HCT116 (cell line): ENCODE measurements at regions not wholly inside any gene's neighbourhood (a gene's known extent, or its start where the extent isn't known, plus 50 kb on each side); places are given as distances from the start of the nearest gene placed in this dataset.

Source experiments
- ATAC-seq: fragments of 200-7000 bp; cut with Tn5 transposase; 2 replicates; pipeline ENCODE4 v1.9.1; 2020; ENCODE audit warnings: mild to moderate bottlenecking, moderate library complexity
- BruUV-seq: library from RNA; stranded (reverse); fragments of 400-500 nt; replicated peaks from 2 replicates; lab custom pipeline; 2021; lab: Mats Ljungman, UMichigan
- CTCF ChIA-PET: fragments of 300-600 bp; sonication (Branson Sonifier 250); formaldehyde crosslinking; loops from one replicate; lab custom pipeline; 2021; ENCODE audit warnings: antibody characterized with exemption; lab: Charles Lee
- POLR2A ChIA-PET: fragments of 300-600, 350-600 bp; sonication (Branson Sonifier 250); formaldehyde crosslinking; loops from one replicate; lab custom pipeline; 2021; ENCODE audit warnings: antibody characterized with exemption; lab: Charles Lee
- RAD21 ChIA-PET, 2 experiments: fragments of 300-600 bp; sonication (Branson Sonifier 250); formaldehyde crosslinking; loops; one replicate each; lab custom pipeline; 2023; ENCODE audit warnings: low total read pairs in 2 of 2; ENCODE audit not compliant: uncharacterized antibody in 2 of 2, unreplicated experiment in 2 of 2, low non-redundant PET in 1 of 2; lab: Charles Lee
- DNase-seq: peaks from one replicate; pipeline ENCODE4 v3.0.0-alpha.2; 2010; ENCODE audit warnings: low read depth, low spot score
- H2AFZ ChIP-seq: fragments of 200-600 bp; shearing (Covaris generic), sonication (generic); 2 replicates; pipeline ENCODE4 v1.6.1; 2017; ENCODE audit warnings: low read depth, mixed run types, mixed read lengths, antibody characterized with exemption, low read length; ENCODE audit not compliant: poor library complexity, severe bottlenecking
- H3K27ac ChIP-seq: 2 replicates; pipeline ENCODE4 v1.5.1; 2012; ENCODE audit warnings: low read depth, low read length
- H3K27me3 ChIP-seq: fragments of 200-600 bp; sonication (generic); 2 replicates; pipeline ENCODE4 v1.6.1; 2016; ENCODE audit warnings: mixed run types, low read length, mixed read lengths; ENCODE audit not compliant: insufficient read depth
- H3K36me3 ChIP-seq, 2 experiments: fragments of 200-500 bp in 1 of 2; fragments of 200-600 bp in 1 of 2; sonication (Bioruptor generic) in 1 of 2; sonication (generic) in 1 of 2; 2 replicates each; pipeline versions ENCODE4 v1.5.1 to v1.6.1; 2014 to 2016; ENCODE audit warnings: low read length in 2 of 2, inconsistent platforms in 1 of 2, mixed read lengths in 1 of 2, mixed run types in 1 of 2; ENCODE audit not compliant: insufficient read depth in 2 of 2, control insufficient read depth in 1 of 2
- H3K4me1 ChIP-seq, 2 experiments: fragments of 200-600 bp in 1 of 2; sonication (generic) in 1 of 2; 2 replicates each; pipeline versions ENCODE4 v1.5.1 to v1.6.1; 2012 to 2017; ENCODE audit warnings: low read length in 2 of 2, inconsistent platforms in 1 of 2, mild to moderate bottlenecking in 1 of 2, mixed read lengths in 1 of 2, mixed run types in 1 of 2, moderate library complexity in 1 of 2; ENCODE audit not compliant: insufficient read depth in 2 of 2, control insufficient read depth in 1 of 2
- H3K4me2 ChIP-seq: fragments of 200-600 bp; sonication (generic); 2 replicates; pipeline ENCODE4 v1.6.1; 2017; ENCODE audit warnings: mixed run types, low read length, mixed read lengths
- H3K4me3 ChIP-seq, 2 experiments: fragments of 200-600 bp in 1 of 2; sonication (generic) in 1 of 2; replicated peaks in 1 of 2; 2 replicates each; pipeline ENCODE4 v1.5.1; 2011 to 2016; ENCODE audit warnings: low read length in 2 of 2, control low read depth in 1 of 2, low read depth in 1 of 2, mild to moderate bottlenecking in 1 of 2, mixed read lengths in 1 of 2, mixed run types in 1 of 2
- H3K79me2 ChIP-seq: fragments of 200-600 bp; sonication (generic); 2 replicates; pipeline ENCODE4 v1.6.1; 2017; ENCODE audit warnings: mild to moderate bottlenecking, mixed run types, low read length, moderate library complexity, mixed read lengths; ENCODE audit not compliant: insufficient read depth
- H3K9ac ChIP-seq: fragments of 200-600 bp; sonication (generic); 2 replicates; pipeline ENCODE4 v1.6.1; 2016; ENCODE audit warnings: low read length, mixed read lengths
- H3K9me2 ChIP-seq: fragments of 200-600 bp; sonication (generic), shearing (Covaris generic); 2 replicates; pipeline ENCODE4 v1.6.1; 2017; ENCODE audit warnings: mixed run types, mild to moderate bottlenecking, moderate library complexity; ENCODE audit not compliant: insufficient read depth
- H3K9me3 ChIP-seq, 2 experiments: fragments of 200-500 bp in 1 of 2; fragments of 200-600 bp in 1 of 2; sonication (Bioruptor generic) in 1 of 2; sonication (generic) in 1 of 2; 2 replicates each; pipeline ENCODE4 v1.6.1; 2014 to 2017; ENCODE audit warnings: low read length in 2 of 2, mixed read lengths in 2 of 2, inconsistent platforms in 1 of 2, low read depth in 1 of 2, mild to moderate bottlenecking in 1 of 2, mixed run types in 1 of 2, moderate library complexity in 1 of 2; ENCODE audit not compliant: control insufficient read depth in 1 of 2, insufficient read depth in 1 of 2
- H4K20me1 ChIP-seq: fragments of 200-600 bp; sonication (generic), shearing (Covaris generic); 2 replicates; pipeline ENCODE4 v1.6.1; 2017; ENCODE audit warnings: mixed run types, mild to moderate bottlenecking, moderate library complexity; ENCODE audit not compliant: insufficient read depth
- CEBPB ChIP-seq: IDR thresholded peaks from 2 replicates; pipeline ENCODE4 v1.6.1; 2012; ENCODE audit warnings: low read depth
- CTCF ChIP-seq, 3 experiments: fragments of 200-600 bp in 1 of 3; sonication (generic) in 1 of 3; IDR thresholded peaks in 2 of 3; conservative IDR thresholded peaks in 1 of 3; 2 replicates each; pipeline ENCODE4 v1.5.1; 2012 to 2017; ENCODE audit warnings: low read depth in 2 of 3, low read length in 2 of 3, antibody characterized with exemption in 1 of 3, borderline replicate concordance in 1 of 3, control low read depth in 1 of 3, mild to moderate bottlenecking in 1 of 3, mixed read lengths in 1 of 3, mixed run types in 1 of 3, moderate library complexity in 1 of 3; ENCODE audit not compliant: insufficient read depth in 1 of 3
- EGR1 ChIP-seq: IDR thresholded peaks from 2 replicates; pipeline ENCODE4 v1.6.1; 2012; ENCODE audit warnings: low read depth
- ELF1 ChIP-seq: IDR thresholded peaks from 2 replicates; pipeline ENCODE4 v1.6.1; 2012; ENCODE audit warnings: low read depth, borderline replicate concordance
- JUND ChIP-seq: IDR thresholded peaks from 2 replicates; pipeline ENCODE4 v1.6.1; 2012
- MAX ChIP-seq: IDR thresholded peaks from 2 replicates; pipeline ENCODE4 v1.6.1; 2012
- SIN3A ChIP-seq: IDR thresholded peaks from 2 replicates; pipeline ENCODE4 v1.6.1; 2012; ENCODE audit warnings: low read depth
- SP1 ChIP-seq: IDR thresholded peaks from 2 replicates; pipeline ENCODE4 v1.6.1; 2012; ENCODE audit warnings: low read depth
- SRF ChIP-seq: IDR thresholded peaks from 2 replicates; pipeline ENCODE4 v1.6.1; 2012; ENCODE audit warnings: low read depth
- TCF7L2 ChIP-seq: IDR thresholded peaks from 2 replicates; pipeline ENCODE4 v1.7.0; 2011; ENCODE audit warnings: borderline replicate concordance, inconsistent platforms; ENCODE audit not compliant: insufficient read depth, insufficient read length; ENCODE audit errors: extremely low read depth
- YY1 ChIP-seq: IDR thresholded peaks from 2 replicates; pipeline ENCODE4 v1.6.1; 2011; ENCODE audit warnings: low read length, low read depth, moderate library complexity, mild to moderate bottlenecking; ENCODE audit not compliant: insufficient replicate concordance; ENCODE audit errors: extremely low read depth
- intact Hi-C: fragments of 100-400 bp; cut with micrococcal nuclease; formaldehyde crosslinking; loops from 2 replicates; pipeline ENCODE4 v1.10.0; 2022

- ChIA-PET RAD21 (no interaction called here), POLR2A (no interaction called here), CTCF (no interaction called here)
- Histone ChIP-seq H3K36me3 (no peaks in the 10 kb centered on the region), H3K4me2 (no peak overlapping the region), H3K9ac (no peak overlapping the region), H3K4me1 (no peaks in the 10 kb centered on the region), H3K9me3 (peaks cover 5 to 15% of the 10 kb centered on the region in 2 experiments; a peak in 3 of 4 replicates), H3K4me3 (no peak overlapping the region), H3K9me2 (no peaks in the 10 kb centered on the region), H4K20me1 (no peaks in the 10 kb centered on the region), H3K27me3 (no peaks in the 10 kb centered on the region), H3K27ac (no peak overlapping the region), H3K79me2 (no peaks in the 10 kb centered on the region), H2AFZ (no peak overlapping the region)
- intact Hi-C loops = no loop called here
- no TSS peak for BruUV-seq
- no peak for TF ChIP-seq YY1
- TF ChIP-seq JUND = no peak
- TF ChIP-seq SP1 = no peak
- TF ChIP-seq EGR1 = no peak
- no peak for TF ChIP-seq CTCF (IDR thresholded peaks at IDR 0.05 in 2 of 3, conservative IDR thresholded peaks at IDR 0.05 in 1 of 3; ENCODE audit: borderline replicate concordance in 1 of 3, insufficient read depth in 1 of 3, low read depth in 2 of 3, low read length in 2 of 3)
- TF ChIP-seq SRF = no peak
- TF ChIP-seq ELF1 = no peak
- TF ChIP-seq SIN3A = no peak
- TF ChIP-seq CEBPB = no peak
- TF ChIP-seq MAX = no peak
- TF ChIP-seq TCF7L2 = no peak
- no peak for DNase-seq
- ATAC-seq = no peak
These were observed 270.8 kb upstream of the POM121L12 start for GRCh38 chr7:52764492-52765169.
